ENCODE measurements at regions not wholly inside any gene's neighbourhood (a gene's known extent, or its start where the extent isn't known, plus 50 kb on each side); places are given as distances from the start of the nearest gene placed in this dataset.

- no peak for DNase-seq
- H3K36me3 ChIP-seq: no peaks in the 10 kb centered on the region
- TF ChIP-seq POLR2A (IDR thresholded peaks at IDR 0.05): no peak
- TF ChIP-seq CTCF (IDR thresholded peaks at IDR 0.05): no peak
- no peaks in the 10 kb centered on the region for H3K27me3 ChIP-seq
- no peak overlapping the region for H3K27ac ChIP-seq
- H3K9me3 ChIP-seq: no peaks in the 10 kb centered on the region
- no peak overlapping the region for H3K4me3 ChIP-seq
- no peaks in the 10 kb centered on the region for H3K4me1 ChIP-seq
Measured at GRCh38 chrX:138928737-138929459, 217.4 kb upstream of the FGF13 start.

- Histone ChIP-seq H3K36me3 (no peaks in the 10 kb centered on the region), H3K27ac (no peak overlapping the region), H3K4me3 (no peak overlapping the region), H3K27me3 (no peaks in the 10 kb centered on the region), H3K4me1 (no peaks in the 10 kb centered on the region), H3K9me3 (no peaks in the 10 kb centered on the region)
- TF ChIP-seq CTCF (IDR thresholded peaks at IDR 0.05) (no peak), POLR2A (IDR thresholded peaks at IDR 0.05) (no peak)
- DNase-seq: no peak
Measured at GRCh38 chrX:138925330-138925729, 213.8 kb upstream of the FGF13 start.

- Histone ChIP-seq H3K4me1 (no peaks in the 10 kb centered on the region), H3K27ac (no peak overlapping the region), H3K27me3 (no peaks in the 10 kb centered on the region), H3K4me3 (no peak overlapping the region), H3K9me3 (no peaks in the 10 kb centered on the region), H3K36me3 (no peaks in the 10 kb centered on the region)
- no peak for DNase-seq
- TF ChIP-seq CTCF (IDR thresholded peaks at IDR 0.05): no peak
- TF ChIP-seq POLR2A (IDR thresholded peaks at IDR 0.05): no peak
Measured at GRCh38 chrX:138923805-138924204, 212.3 kb upstream of the FGF13 start.

- DNase-seq: no peak
- TF ChIP-seq POLR2A (IDR thresholded peaks at IDR 0.05) (no peak), CTCF (IDR thresholded peaks at IDR 0.05) (no peak)
- H3K4me1 ChIP-seq: no peaks in the 10 kb centered on the region
- H3K9me3 ChIP-seq: no peaks in the 10 kb centered on the region
- no peak overlapping the region for H3K4me3 ChIP-seq
- no peaks in the 10 kb centered on the region for H3K27me3 ChIP-seq
- no peaks in the 10 kb centered on the region for H3K36me3 ChIP-seq
- H3K27ac ChIP-seq: no peak overlapping the region
Measured at GRCh38 chrX:138921031-138921430, 209.5 kb upstream of the FGF13 start.

- Histone ChIP-seq H3K9me3 (no peaks in the 10 kb centered on the region), H3K4me3 (no peak overlapping the region), H3K36me3 (no peaks in the 10 kb centered on the region), H3K27ac (no peak overlapping the region), H3K27me3 (no peaks in the 10 kb centered on the region), H3K4me1 (no peaks in the 10 kb centered on the region)
- TF ChIP-seq CTCF (IDR thresholded peaks at IDR 0.05) (no peak), POLR2A (IDR thresholded peaks at IDR 0.05) (no peak)
- DNase-seq: no peak
Measured at GRCh38 chrX:138917781-138918180, 206.3 kb upstream of the FGF13 start.

DNA sequence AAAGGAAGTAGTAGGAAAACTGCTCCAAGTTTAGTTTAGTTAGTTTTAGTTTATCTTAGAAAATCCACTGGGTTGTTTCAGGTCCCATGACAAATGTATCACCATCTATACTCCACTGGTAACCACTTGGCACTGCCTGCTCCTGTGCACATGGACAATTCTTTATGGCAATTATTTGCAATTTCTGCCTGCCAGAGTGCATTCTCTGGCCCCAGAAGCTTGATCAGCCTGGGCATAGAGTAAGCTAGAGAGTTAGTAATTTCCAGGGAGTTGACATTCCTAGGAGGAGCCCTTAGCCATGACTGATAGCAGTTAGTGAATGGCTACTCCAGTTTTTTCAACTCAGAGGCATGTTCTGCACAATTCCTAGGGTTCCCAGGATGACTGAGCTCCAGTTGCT, 203.2 kb upstream of the FGF13 start:
- H3K27me3 ChIP-seq: no peaks in the 10 kb centered on the region
- no peaks in the 10 kb centered on the region for H3K4me1 ChIP-seq
- no peaks in the 10 kb centered on the region for H3K9me3 ChIP-seq
- TF ChIP-seq CTCF (IDR thresholded peaks at IDR 0.05) (no peak), POLR2A (IDR thresholded peaks at IDR 0.05) (no peak)
- H3K36me3 ChIP-seq: no peaks in the 10 kb centered on the region
- DNase-seq: no peak
- H3K27ac ChIP-seq: no peak overlapping the region
- H3K4me3 ChIP-seq: no peak overlapping the region

Measured in Peyer's patch (tissue), 4 donors.